HCT116 (cell line): ENCODE measurements at regions not wholly inside any gene's neighbourhood (a gene's known extent, or its start where the extent isn't known, plus 50 kb on each side); places are given as distances from the start of the nearest gene placed in this dataset.

Source experiments
- ATAC-seq: fragments of 200-7000 bp; cut with Tn5 transposase; 2 replicates; pipeline ENCODE4 v1.9.1; 2020; ENCODE audit warnings: mild to moderate bottlenecking, moderate library complexity
- BruUV-seq: library from RNA; stranded (reverse); fragments of 400-500 nt; replicated peaks from 2 replicates; lab custom pipeline; 2021; lab: Mats Ljungman, UMichigan
- CTCF ChIA-PET: fragments of 300-600 bp; sonication (Branson Sonifier 250); formaldehyde crosslinking; loops from one replicate; lab custom pipeline; 2021; ENCODE audit warnings: antibody characterized with exemption; lab: Charles Lee
- POLR2A ChIA-PET: fragments of 300-600, 350-600 bp; sonication (Branson Sonifier 250); formaldehyde crosslinking; loops from one replicate; lab custom pipeline; 2021; ENCODE audit warnings: antibody characterized with exemption; lab: Charles Lee
- RAD21 ChIA-PET, 2 experiments: fragments of 300-600 bp; sonication (Branson Sonifier 250); formaldehyde crosslinking; loops; one replicate each; lab custom pipeline; 2023; ENCODE audit warnings: low total read pairs in 2 of 2; ENCODE audit not compliant: uncharacterized antibody in 2 of 2, unreplicated experiment in 2 of 2, low non-redundant PET in 1 of 2; lab: Charles Lee
- DNase-seq: peaks from one replicate; pipeline ENCODE4 v3.0.0-alpha.2; 2010; ENCODE audit warnings: low read depth, low spot score
- H2AFZ ChIP-seq: fragments of 200-600 bp; shearing (Covaris generic), sonication (generic); 2 replicates; pipeline ENCODE4 v1.6.1; 2017; ENCODE audit warnings: low read depth, mixed run types, mixed read lengths, antibody characterized with exemption, low read length; ENCODE audit not compliant: poor library complexity, severe bottlenecking
- H3K27ac ChIP-seq: 2 replicates; pipeline ENCODE4 v1.5.1; 2012; ENCODE audit warnings: low read depth, low read length
- H3K27me3 ChIP-seq: fragments of 200-600 bp; sonication (generic); 2 replicates; pipeline ENCODE4 v1.6.1; 2016; ENCODE audit warnings: mixed run types, low read length, mixed read lengths; ENCODE audit not compliant: insufficient read depth
- H3K36me3 ChIP-seq, 2 experiments: fragments of 200-500 bp in 1 of 2; fragments of 200-600 bp in 1 of 2; sonication (Bioruptor generic) in 1 of 2; sonication (generic) in 1 of 2; 2 replicates each; pipeline versions ENCODE4 v1.5.1 to v1.6.1; 2014 to 2016; ENCODE audit warnings: low read length in 2 of 2, inconsistent platforms in 1 of 2, mixed read lengths in 1 of 2, mixed run types in 1 of 2; ENCODE audit not compliant: insufficient read depth in 2 of 2, control insufficient read depth in 1 of 2
- H3K4me1 ChIP-seq, 2 experiments: fragments of 200-600 bp in 1 of 2; sonication (generic) in 1 of 2; 2 replicates each; pipeline versions ENCODE4 v1.5.1 to v1.6.1; 2012 to 2017; ENCODE audit warnings: low read length in 2 of 2, inconsistent platforms in 1 of 2, mild to moderate bottlenecking in 1 of 2, mixed read lengths in 1 of 2, mixed run types in 1 of 2, moderate library complexity in 1 of 2; ENCODE audit not compliant: insufficient read depth in 2 of 2, control insufficient read depth in 1 of 2
- H3K4me2 ChIP-seq: fragments of 200-600 bp; sonication (generic); 2 replicates; pipeline ENCODE4 v1.6.1; 2017; ENCODE audit warnings: mixed run types, low read length, mixed read lengths
- H3K4me3 ChIP-seq, 2 experiments: fragments of 200-600 bp in 1 of 2; sonication (generic) in 1 of 2; replicated peaks in 1 of 2; 2 replicates each; pipeline ENCODE4 v1.5.1; 2011 to 2016; ENCODE audit warnings: low read length in 2 of 2, control low read depth in 1 of 2, low read depth in 1 of 2, mild to moderate bottlenecking in 1 of 2, mixed read lengths in 1 of 2, mixed run types in 1 of 2
- H3K79me2 ChIP-seq: fragments of 200-600 bp; sonication (generic); 2 replicates; pipeline ENCODE4 v1.6.1; 2017; ENCODE audit warnings: mild to moderate bottlenecking, mixed run types, low read length, moderate library complexity, mixed read lengths; ENCODE audit not compliant: insufficient read depth
- H3K9ac ChIP-seq: fragments of 200-600 bp; sonication (generic); 2 replicates; pipeline ENCODE4 v1.6.1; 2016; ENCODE audit warnings: low read length, mixed read lengths
- H3K9me2 ChIP-seq: fragments of 200-600 bp; sonication (generic), shearing (Covaris generic); 2 replicates; pipeline ENCODE4 v1.6.1; 2017; ENCODE audit warnings: mixed run types, mild to moderate bottlenecking, moderate library complexity; ENCODE audit not compliant: insufficient read depth
- H3K9me3 ChIP-seq, 2 experiments: fragments of 200-500 bp in 1 of 2; fragments of 200-600 bp in 1 of 2; sonication (Bioruptor generic) in 1 of 2; sonication (generic) in 1 of 2; 2 replicates each; pipeline ENCODE4 v1.6.1; 2014 to 2017; ENCODE audit warnings: low read length in 2 of 2, mixed read lengths in 2 of 2, inconsistent platforms in 1 of 2, low read depth in 1 of 2, mild to moderate bottlenecking in 1 of 2, mixed run types in 1 of 2, moderate library complexity in 1 of 2; ENCODE audit not compliant: control insufficient read depth in 1 of 2, insufficient read depth in 1 of 2
- H4K20me1 ChIP-seq: fragments of 200-600 bp; sonication (generic), shearing (Covaris generic); 2 replicates; pipeline ENCODE4 v1.6.1; 2017; ENCODE audit warnings: mixed run types, mild to moderate bottlenecking, moderate library complexity; ENCODE audit not compliant: insufficient read depth
- ATF3 ChIP-seq: IDR thresholded peaks from 2 replicates; pipeline ENCODE4 v1.6.1; 2012
- CBX3 ChIP-seq: IDR thresholded peaks from 2 replicates; pipeline ENCODE4 v1.6.1; 2012; ENCODE audit warnings: low read depth
- CEBPB ChIP-seq: IDR thresholded peaks from 2 replicates; pipeline ENCODE4 v1.6.1; 2012; ENCODE audit warnings: low read depth
- CTCF ChIP-seq, 3 experiments: fragments of 200-600 bp in 1 of 3; sonication (generic) in 1 of 3; IDR thresholded peaks in 2 of 3; conservative IDR thresholded peaks in 1 of 3; 2 replicates each; pipeline ENCODE4 v1.5.1; 2012 to 2017; ENCODE audit warnings: low read depth in 2 of 3, low read length in 2 of 3, antibody characterized with exemption in 1 of 3, borderline replicate concordance in 1 of 3, control low read depth in 1 of 3, mild to moderate bottlenecking in 1 of 3, mixed read lengths in 1 of 3, mixed run types in 1 of 3, moderate library complexity in 1 of 3; ENCODE audit not compliant: insufficient read depth in 1 of 3
- ELF1 ChIP-seq: IDR thresholded peaks from 2 replicates; pipeline ENCODE4 v1.6.1; 2012; ENCODE audit warnings: low read depth, borderline replicate concordance
- EZH2phosphoT487 ChIP-seq: fragments of 200-600 bp; IDR thresholded peaks from 2 replicates; pipeline ENCODE4 v1.6.1; 2018; ENCODE audit warnings: antibody characterized with exemption, borderline replicate concordance
- JUND ChIP-seq: IDR thresholded peaks from 2 replicates; pipeline ENCODE4 v1.6.1; 2012
- POLR2A ChIP-seq: IDR thresholded peaks from 2 replicates; pipeline ENCODE4 v1.7.0; 2011; ENCODE audit warnings: borderline replicate concordance; ENCODE audit not compliant: insufficient read depth, insufficient read length; ENCODE audit errors: extremely low read depth
- REST ChIP-seq: IDR thresholded peaks from 2 replicates; pipeline ENCODE4 v1.6.1; 2012; ENCODE audit warnings: low read depth
- SIN3A ChIP-seq: IDR thresholded peaks from 2 replicates; pipeline ENCODE4 v1.6.1; 2012; ENCODE audit warnings: low read depth
- SRF ChIP-seq: IDR thresholded peaks from 2 replicates; pipeline ENCODE4 v1.6.1; 2012; ENCODE audit warnings: low read depth
- TCF7L2 ChIP-seq: IDR thresholded peaks from 2 replicates; pipeline ENCODE4 v1.7.0; 2011; ENCODE audit warnings: borderline replicate concordance, inconsistent platforms; ENCODE audit not compliant: insufficient read depth, insufficient read length; ENCODE audit errors: extremely low read depth
- YY1 ChIP-seq: IDR thresholded peaks from 2 replicates; pipeline ENCODE4 v1.6.1; 2011; ENCODE audit warnings: low read length, low read depth, moderate library complexity, mild to moderate bottlenecking; ENCODE audit not compliant: insufficient replicate concordance; ENCODE audit errors: extremely low read depth
- ZBTB33 ChIP-seq: IDR thresholded peaks from 2 replicates; pipeline ENCODE4 v1.6.1; 2011; ENCODE audit warnings: mild to moderate bottlenecking, low read length, moderate library complexity; ENCODE audit not compliant: insufficient replicate concordance; ENCODE audit errors: extremely low read depth
- ZFX ChIP-seq: fragments of 450-650 bp; IDR thresholded peaks from 2 replicates; pipeline ENCODE4 v1.6.1; 2017
- ZNF274 ChIP-seq: fragments of 200-500 bp; sonication (Bioruptor generic); IDR thresholded peaks from 2 replicates; pipeline ENCODE4 v1.6.1; 2014; ENCODE audit warnings: mild to moderate bottlenecking, low read depth, low read length, inconsistent platforms
- intact Hi-C: fragments of 100-400 bp; cut with micrococcal nuclease; formaldehyde crosslinking; loops from 2 replicates; pipeline ENCODE4 v1.10.0; 2022

GRCh38 chr13:57970404-57970803 is 338.9 kb downstream of the PCDH17 start:
- CTCF ChIA-PET = no interaction called here
- POLR2A ChIA-PET = no interaction called here
- DNase-seq = no peak

More at GRCh38 chr13:57970404-57970803, 338.9 kb downstream of the PCDH17 start:
- H3K9me3 ChIP-seq = peaks cover 3 to 10% of the 10 kb centered on the region in 2 experiments; a peak in 2 of 4 replicates
- no peak overlapping the region for H3K4me2 ChIP-seq
- H3K27me3 ChIP-seq = no peaks in the 10 kb centered on the region
- H3K36me3 ChIP-seq = no peaks in the 10 kb centered on the region
- ATAC-seq = no peak
- RAD21 ChIA-PET = no interaction called here
- no peaks in the 10 kb centered on the region for H3K4me1 ChIP-seq
- no peak overlapping the region for H3K4me3 ChIP-seq
- H2AFZ ChIP-seq = no peak overlapping the region
- TF ChIP-seq JUND (no peak), REST (no peak), ELF1 (no peak), TCF7L2 (no peak), SIN3A (no peak), CEBPB (no peak), ZFX (no peak), YY1 (no peak), EZH2phosphoT487 (no peak), ZNF274 (no peak), POLR2A (no peak), SRF (no peak), ZBTB33 (no peak), ATF3 (no peak), CBX3 (no peak), CTCF (IDR thresholded peaks at IDR 0.05 in 2 of 3, conservative IDR thresholded peaks at IDR 0.05 in 1 of 3; ENCODE audit: borderline replicate concordance in 1 of 3, insufficient read depth in 1 of 3, low read depth in 2 of 3, low read length in 2 of 3) (no peak)
- H3K79me2 ChIP-seq = no peaks in the 10 kb centered on the region
- intact Hi-C loops = no loop called here
- H3K9me2 ChIP-seq = no peaks in the 10 kb centered on the region
- no peaks in the 10 kb centered on the region for H4K20me1 ChIP-seq
- no TSS peak for BruUV-seq
- H3K9ac ChIP-seq = no peak overlapping the region
- no peak overlapping the region for H3K27ac ChIP-seq
